ENCODE measurements at regions not wholly inside any gene's neighbourhood (a gene's known extent, or its start where the extent isn't known, plus 50 kb on each side); places are given as distances from the start of the nearest gene placed in this dataset.

GRCh38 chr4:123846092-123846491, 449.5 kb downstream of the SPRY1 start:
- Histone ChIP-seq H3K4me3 (no peak overlapping the region), H3K27me3 (no peaks in the 10 kb centered on the region), H3K9me3 (peaks cover 0 to 5% (median 0%) of the 10 kb centered on the region in 4 donors), H3K27ac (no peak overlapping the region), H3K4me1 (peaks cover 0 to 5% (median 0%) of the 10 kb centered on the region in 4 donors), H3K36me3 (no peaks in the 10 kb centered on the region)
- no peak for TF ChIP-seq POLR2A (IDR thresholded peaks at IDR 0.05)
- no peak for TF ChIP-seq EP300 (IDR thresholded peaks at IDR 0.05)
- no peak for TF ChIP-seq POLR2AphosphoS5 (IDR thresholded peaks at IDR 0.05)
- TF ChIP-seq CTCF (IDR thresholded peaks at IDR 0.05): no peak
- DNase-seq (no peak), ATAC-seq (ENCODE audit: low FRiP score in 2 of 2) (no peak)

DNA sequence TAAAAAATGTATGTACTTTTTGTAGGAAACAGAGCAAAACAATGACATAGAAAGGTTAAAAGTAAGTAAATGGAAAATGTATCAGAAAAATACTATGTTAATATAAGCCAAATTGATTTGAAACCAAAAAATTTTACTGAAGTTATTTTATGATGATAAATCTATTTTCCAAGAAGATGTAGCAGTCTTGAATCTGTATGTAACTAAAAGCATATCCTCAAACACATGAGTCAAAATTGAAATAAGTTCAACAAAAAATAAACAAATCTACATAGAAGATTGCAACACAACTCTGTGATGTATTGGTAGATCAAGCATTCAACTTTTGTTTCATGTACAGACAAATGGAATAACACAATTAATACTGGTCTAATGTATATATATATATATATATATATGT, 450.0 kb downstream of the SPRY1 start:
- no peak for TF ChIP-seq EP300 (IDR thresholded peaks at IDR 0.05)
- TF ChIP-seq POLR2A (IDR thresholded peaks at IDR 0.05): no peak
- TF ChIP-seq CTCF (IDR thresholded peaks at IDR 0.05): no peak
- no peak for TF ChIP-seq POLR2AphosphoS5 (IDR thresholded peaks at IDR 0.05)
- Histone ChIP-seq H3K9me3 (peaks cover 0 to 5% (median 0%) of the 10 kb centered on the region in 4 donors), H3K27ac (no peak overlapping the region), H3K4me1 (peaks cover 0 to 5% (median 0%) of the 10 kb centered on the region in 4 donors), H3K27me3 (no peaks in the 10 kb centered on the region), H3K36me3 (no peaks in the 10 kb centered on the region), H3K4me3 (no peak overlapping the region)
- DNase-seq (no peak), ATAC-seq (ENCODE audit: low FRiP score in 2 of 2) (no peak)

GRCh38 chr4:123848606-123849005, 452.0 kb downstream of the SPRY1 start:
- no peaks in the 10 kb centered on the region for H3K27me3 ChIP-seq
- no peaks in the 10 kb centered on the region for H3K36me3 ChIP-seq
- DNase-seq (no peak), ATAC-seq (ENCODE audit: low FRiP score in 2 of 2) (no peak)
- WGBS, 2 donors: 76 to 81% methylated on average over 1 of the region's 1 CpG
- TF ChIP-seq POLR2AphosphoS5 (IDR thresholded peaks at IDR 0.05) (no peak), EP300 (IDR thresholded peaks at IDR 0.05) (no peak), CTCF (IDR thresholded peaks at IDR 0.05) (no peak), POLR2A (IDR thresholded peaks at IDR 0.05) (no peak)
- H3K9me3 ChIP-seq: peaks cover 0 to 5% (median 0%) of the 10 kb centered on the region in 4 donors
- no peak overlapping the region for H3K4me3 ChIP-seq
- peaks cover 0 to 5% (median 0%) of the 10 kb centered on the region in 4 donors for H3K4me1 ChIP-seq
- no peak overlapping the region for H3K27ac ChIP-seq

- peaks cover 0 to 4% (median 0%) of the 10 kb centered on the region in 4 donors for H3K9me3 ChIP-seq
- no peak overlapping the region for H3K27ac ChIP-seq
- no peak for ATAC-seq (ENCODE audit: low FRiP score in 2 of 2)
- H3K4me3 ChIP-seq: no peak overlapping the region
- no peaks in the 10 kb centered on the region for H3K36me3 ChIP-seq
- 45 to 66% methylated on average over 1 of the region's 1 CpG for WGBS, 2 donors
- TF ChIP-seq EP300 (IDR thresholded peaks at IDR 0.05): no peak
- no peak for TF ChIP-seq POLR2AphosphoS5 (IDR thresholded peaks at IDR 0.05)
- TF ChIP-seq CTCF (IDR thresholded peaks at IDR 0.05): no peak
- no peak for TF ChIP-seq POLR2A (IDR thresholded peaks at IDR 0.05)
- H3K4me1 ChIP-seq: peaks cover 0 to 5% (median 0%) of the 10 kb centered on the region in 4 donors
- H3K27me3 ChIP-seq: no peaks in the 10 kb centered on the region
- DNase-seq: no peak
Measured at GRCh38 chr4:123849495-123849894, 452.9 kb downstream of the SPRY1 start.

GRCh38 chr4:123851521-123851920, 454.9 kb downstream of the SPRY1 start:
- Histone ChIP-seq H3K27me3 (no peaks in the 10 kb centered on the region), H3K9me3 (no peaks in the 10 kb centered on the region), H3K36me3 (no peaks in the 10 kb centered on the region), H3K4me1 (peaks cover 0 to 5% (median 0%) of the 10 kb centered on the region in 4 donors), H3K27ac (no peak overlapping the region), H3K4me3 (no peak overlapping the region)
- ATAC-seq (ENCODE audit: low FRiP score in 2 of 2): no peak
- WGBS, 2 donors: 81 to 82% methylated on average over 3 of the region's 3 CpGs
- no peak for TF ChIP-seq POLR2A (IDR thresholded peaks at IDR 0.05)
- no peak for TF ChIP-seq EP300 (IDR thresholded peaks at IDR 0.05)
- TF ChIP-seq CTCF (IDR thresholded peaks at IDR 0.05): no peak
- TF ChIP-seq POLR2AphosphoS5 (IDR thresholded peaks at IDR 0.05): no peak
- no peak for DNase-seq

Data from upper lobe of left lung (tissue), 6 donors.